WI38 (cell line): ENCODE measurements at regions not wholly inside any gene's neighbourhood (a gene's known extent, or its start where the extent isn't known, plus 50 kb on each side); places are given as distances from the start of the nearest gene placed in this dataset.

Source experiments
- H3K4me3 ChIP-seq: 2 replicates; pipeline ENCODE4 v1.5.1; 2011; ENCODE audit warnings: low read depth, mild to moderate bottlenecking, control low read depth, low read length
- TF ChIP-seq, protein P1 (sequence below): IDR thresholded peaks from 2 replicates; pipeline ENCODE4 v1.5.1; 2012; ENCODE audit warnings: low read depth, mild to moderate bottlenecking, control low read depth, low read length

DNA sequence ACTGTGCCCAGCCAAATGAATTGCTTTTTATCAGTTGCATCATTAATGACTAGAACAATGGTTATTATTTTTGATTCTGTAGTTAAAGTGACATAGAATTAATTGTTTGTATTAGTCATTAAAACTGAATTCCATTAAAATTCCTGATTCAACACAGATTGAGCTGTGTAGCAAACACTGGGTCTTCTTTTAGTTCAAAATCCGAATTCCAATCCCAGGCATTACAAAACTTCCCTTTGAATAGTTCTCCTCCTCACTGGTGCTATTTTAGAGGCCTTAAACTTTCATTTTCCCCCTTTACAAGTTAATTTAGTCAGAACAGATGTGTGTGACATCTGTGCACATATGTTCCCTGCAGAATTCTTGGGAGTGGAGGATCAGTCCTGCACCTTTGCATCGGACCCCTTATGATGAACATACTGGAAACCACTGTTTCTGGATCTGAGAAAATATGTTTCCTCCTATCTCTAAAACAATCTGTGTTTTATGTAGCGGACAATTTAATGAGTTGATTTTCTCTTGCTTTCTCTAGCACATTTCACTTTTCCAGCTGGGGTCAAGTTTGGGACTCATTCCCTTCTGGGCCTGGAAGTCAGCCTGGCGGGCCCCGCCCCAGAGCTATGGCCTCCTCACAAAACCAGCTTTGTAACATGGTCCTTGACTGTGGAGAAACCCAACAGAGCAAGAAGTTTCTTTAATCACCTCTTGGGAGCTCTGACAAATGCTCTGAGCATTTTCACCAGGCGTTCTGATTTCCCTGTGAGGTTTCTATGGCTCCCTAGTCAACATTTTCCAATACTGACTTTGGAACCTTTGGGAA is 87.9 kb upstream of the MAMDC2 start:
- no peak overlapping the region for H3K4me3 ChIP-seq
- TF ChIP-seq, protein P1, sequence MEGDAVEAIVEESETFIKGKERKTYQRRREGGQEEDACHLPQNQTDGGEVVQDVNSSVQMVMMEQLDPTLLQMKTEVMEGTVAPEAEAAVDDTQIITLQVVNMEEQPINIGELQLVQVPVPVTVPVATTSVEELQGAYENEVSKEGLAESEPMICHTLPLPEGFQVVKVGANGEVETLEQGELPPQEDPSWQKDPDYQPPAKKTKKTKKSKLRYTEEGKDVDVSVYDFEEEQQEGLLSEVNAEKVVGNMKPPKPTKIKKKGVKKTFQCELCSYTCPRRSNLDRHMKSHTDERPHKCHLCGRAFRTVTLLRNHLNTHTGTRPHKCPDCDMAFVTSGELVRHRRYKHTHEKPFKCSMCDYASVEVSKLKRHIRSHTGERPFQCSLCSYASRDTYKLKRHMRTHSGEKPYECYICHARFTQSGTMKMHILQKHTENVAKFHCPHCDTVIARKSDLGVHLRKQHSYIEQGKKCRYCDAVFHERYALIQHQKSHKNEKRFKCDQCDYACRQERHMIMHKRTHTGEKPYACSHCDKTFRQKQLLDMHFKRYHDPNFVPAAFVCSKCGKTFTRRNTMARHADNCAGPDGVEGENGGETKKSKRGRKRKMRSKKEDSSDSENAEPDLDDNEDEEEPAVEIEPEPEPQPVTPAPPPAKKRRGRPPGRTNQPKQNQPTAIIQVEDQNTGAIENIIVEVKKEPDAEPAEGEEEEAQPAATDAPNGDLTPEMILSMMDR = no peak

GRCh38 chr9:69961843-69962242 is 81.8 kb upstream of the MAMDC2 start:
- H3K4me3 ChIP-seq = no peak overlapping the region
- TF ChIP-seq, protein P1 = no peak

DNA sequence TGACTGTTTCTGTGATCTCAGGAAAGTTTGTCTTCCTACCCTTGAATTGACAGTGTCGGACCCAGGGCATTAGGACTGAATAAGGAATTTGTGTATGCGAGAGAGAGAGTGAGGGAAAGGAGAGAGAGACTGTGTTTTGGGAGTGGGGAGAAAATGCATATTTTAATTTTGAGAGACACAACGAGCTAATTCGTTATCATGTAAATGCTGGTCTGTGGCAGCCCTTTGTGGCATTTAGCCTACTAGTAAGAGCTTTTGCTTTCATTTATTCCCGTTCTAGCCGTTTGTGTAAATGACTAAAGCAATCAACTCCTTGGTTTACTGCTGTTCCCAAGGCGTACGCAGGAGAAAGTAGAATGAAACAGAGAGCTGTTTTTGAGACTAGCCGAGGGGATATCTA is 79.8 kb upstream of the MAMDC2 start:
- H3K4me3 ChIP-seq = no peak overlapping the region
- TF ChIP-seq, protein P1 = no peak

DNA sequence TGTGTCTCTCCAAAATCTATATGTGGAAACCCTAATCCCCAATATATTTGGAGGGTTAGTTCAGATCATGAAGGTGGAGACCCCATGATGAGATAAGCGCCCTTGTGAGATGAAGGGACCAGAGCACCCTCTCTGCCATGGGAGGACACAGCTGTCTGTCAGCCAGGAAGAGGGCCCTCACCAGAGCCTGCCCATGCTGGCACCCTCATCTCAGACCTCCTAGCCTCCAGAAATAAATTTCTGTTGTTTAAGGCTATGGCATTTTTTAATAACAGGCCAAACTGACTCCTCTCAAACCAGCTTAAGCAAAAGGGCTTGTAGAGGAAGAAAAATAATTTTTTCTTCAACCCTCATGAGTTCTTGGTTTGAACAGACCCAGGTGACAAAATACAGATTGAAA is 79.2 kb upstream of the MAMDC2 start:
- H3K4me3 ChIP-seq = no peak overlapping the region
- TF ChIP-seq, protein P1 = no peak

GRCh38 chr9:69965416-69966145 is 78.1 kb upstream of the MAMDC2 start:
- no peak overlapping the region for H3K4me3 ChIP-seq
- TF ChIP-seq, protein P1 = no peak

DNA sequence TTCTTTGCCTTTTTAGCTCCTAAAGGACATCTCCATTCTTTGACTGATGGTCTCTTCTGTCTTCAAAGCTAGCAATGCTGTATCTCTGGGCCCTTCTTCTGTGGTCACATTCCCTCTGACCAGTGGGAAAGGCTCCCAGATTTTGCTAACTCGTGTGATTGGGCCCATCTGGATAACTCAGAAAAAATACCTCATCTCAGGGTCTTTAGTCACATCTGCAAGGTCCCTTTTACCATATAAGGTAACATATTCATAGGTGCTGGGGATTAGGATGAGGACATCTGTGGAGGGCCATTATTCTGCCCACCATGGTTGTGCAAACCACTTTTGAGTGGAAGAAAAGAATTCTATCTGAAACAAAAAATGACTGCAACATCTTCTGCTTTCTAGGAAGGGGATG is 76.3 kb upstream of the MAMDC2 start:
- no peak overlapping the region for H3K4me3 ChIP-seq
- TF ChIP-seq, protein P1 = no peak

- TF ChIP-seq, protein P1 = no peak
- no peak overlapping the region for H3K4me3 ChIP-seq
Measured at GRCh38 chr9:69970001-69970533, 73.6 kb upstream of the MAMDC2 start.
